ENCODE measurements at regions not wholly inside any gene's neighbourhood (a gene's known extent, or its start where the extent isn't known, plus 50 kb on each side); places are given as distances from the start of the nearest gene placed in this dataset.

GRCh38 chr4:20591571-20591970, 108.7 kb upstream of the PACRGL start:
- no peak for DNase-seq
- H3K9me3 ChIP-seq (ENCODE audit: control insufficient read depth, low read length, poor library complexity, severe bottlenecking): no peaks in the 10 kb centered on the region
- ATAC-seq: no peak
- Mint-ChIP-seq H3K27ac (no peak overlapping the region), H3K27me3 (no peaks in the 10 kb centered on the region), H3K36me3 (ENCODE audit: low read depth) (no peaks in the 10 kb centered on the region), H3K4me3 (no peak overlapping the region), H3K4me1 (no peaks in the 10 kb centered on the region)

DNA sequence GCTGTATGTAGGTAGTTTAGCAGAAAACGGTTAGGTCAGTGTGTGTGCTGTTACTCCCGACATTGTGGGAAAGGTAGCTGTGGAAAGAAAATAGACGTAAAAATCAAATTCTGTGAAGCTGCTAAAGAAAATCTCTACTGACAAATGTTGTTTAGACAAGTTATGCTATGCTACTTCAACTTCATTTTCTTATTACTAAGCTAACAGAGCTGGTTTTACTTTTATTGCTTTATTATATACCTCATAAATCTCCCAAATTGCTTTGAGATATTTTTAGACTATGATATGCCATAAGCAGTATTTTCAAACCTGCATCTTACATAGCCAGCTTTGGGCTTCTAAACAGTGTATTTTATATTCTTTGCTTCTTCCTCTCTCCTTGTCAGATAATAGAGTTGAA, 108.2 kb upstream of the PACRGL start:
- no peaks in the 10 kb centered on the region for H3K9me3 ChIP-seq (ENCODE audit: control insufficient read depth, low read length, poor library complexity, severe bottlenecking)
- no peak for DNase-seq
- Mint-ChIP-seq H3K4me3 (no peak overlapping the region), H3K27ac (no peak overlapping the region), H3K4me1 (no peaks in the 10 kb centered on the region), H3K27me3 (no peaks in the 10 kb centered on the region), H3K36me3 (ENCODE audit: low read depth) (no peaks in the 10 kb centered on the region)
- ATAC-seq: no peak

DNA sequence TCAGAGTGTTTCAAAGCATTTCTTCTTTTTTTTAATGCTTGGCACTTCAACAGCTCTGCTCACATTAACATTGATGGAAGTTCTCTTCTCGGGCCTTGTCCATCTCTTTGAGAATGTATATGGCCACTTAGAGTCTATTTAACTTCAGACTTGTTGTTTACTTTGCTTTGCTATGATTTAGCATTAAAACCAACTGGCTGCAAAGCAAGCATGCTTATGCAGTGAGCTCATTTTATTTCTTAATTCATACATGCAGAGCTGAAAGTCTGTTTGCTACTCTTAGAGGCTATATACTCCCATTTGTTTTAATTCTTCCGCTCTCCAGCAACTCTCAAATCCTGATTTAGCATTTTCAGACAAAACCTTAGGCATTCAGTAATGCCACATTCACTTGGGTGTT, 107.6 kb upstream of the PACRGL start:
- H3K9me3 ChIP-seq (ENCODE audit: control insufficient read depth, low read length, poor library complexity, severe bottlenecking): no peaks in the 10 kb centered on the region
- no peak overlapping the region for H3K4me3 Mint-ChIP-seq
- H3K27me3 Mint-ChIP-seq: no peaks in the 10 kb centered on the region
- no peak for ATAC-seq
- no peaks in the 10 kb centered on the region for H3K4me1 Mint-ChIP-seq
- no peak for DNase-seq
- H3K36me3 Mint-ChIP-seq (ENCODE audit: low read depth): no peaks in the 10 kb centered on the region
- H3K27ac Mint-ChIP-seq: no peak overlapping the region

DNA sequence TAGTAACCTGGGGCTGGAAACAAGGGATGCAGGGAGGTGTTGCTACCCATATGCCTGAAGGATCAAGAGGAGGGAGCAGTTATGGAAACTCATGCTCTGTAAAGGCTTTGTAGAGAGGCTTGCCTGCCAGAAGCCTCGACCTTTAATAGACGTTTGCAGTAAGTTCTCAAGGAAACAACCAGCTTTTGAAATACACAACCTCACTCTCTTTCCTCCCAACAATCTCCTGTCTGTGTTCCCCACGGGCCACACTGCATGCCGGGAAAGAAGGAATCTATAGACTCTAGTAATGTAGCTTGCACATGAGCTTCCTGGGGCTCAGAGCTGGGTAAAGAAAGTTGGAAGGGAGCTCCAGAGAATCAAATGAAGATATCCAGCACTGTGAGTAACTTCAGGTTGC, 101.6 kb upstream of the PACRGL start:
- ATAC-seq: no peak
- Mint-ChIP-seq H3K27ac (no peak overlapping the region), H3K36me3 (ENCODE audit: low read depth) (no peaks in the 10 kb centered on the region)

DNA sequence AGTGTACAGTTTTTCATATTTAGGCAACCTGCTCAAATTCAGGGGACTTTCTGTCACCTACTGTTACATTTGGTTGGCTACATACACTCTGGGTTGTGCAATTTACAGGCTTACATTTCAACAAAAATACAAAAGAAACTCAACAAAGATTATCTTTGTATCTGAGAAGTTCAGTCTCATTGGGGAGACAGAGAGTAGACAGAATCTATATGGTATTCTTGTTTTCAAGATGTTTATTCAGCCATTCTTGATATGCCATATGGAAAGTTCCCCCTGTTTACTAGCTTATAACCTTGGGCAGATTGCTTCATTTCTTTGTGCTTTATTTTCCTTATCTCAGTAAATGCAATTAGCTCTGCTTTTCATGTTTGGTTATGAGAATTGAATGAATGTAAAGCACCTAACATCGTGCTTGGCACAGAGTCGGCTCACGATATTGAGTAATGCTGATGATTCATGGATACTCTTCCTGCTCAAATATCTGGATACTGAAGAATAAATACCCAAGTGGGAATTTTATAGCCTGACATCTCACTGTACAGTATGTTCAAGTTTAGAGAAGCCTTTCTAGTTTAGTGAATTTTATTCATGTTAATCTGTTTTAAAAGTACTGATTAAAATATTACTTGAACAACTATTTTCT, 96.5 kb upstream of the PACRGL start:
- ATAC-seq (no peak), DNase-seq (no peak)
- H3K4me1 Mint-ChIP-seq: no peaks in the 10 kb centered on the region

More for the DNA sequence above, 101.6 kb upstream of the PACRGL start:
- H3K4me1 Mint-ChIP-seq: no peaks in the 10 kb centered on the region
- no peak overlapping the region for H3K4me3 Mint-ChIP-seq
- H3K9me3 ChIP-seq (ENCODE audit: control insufficient read depth, low read length, poor library complexity, severe bottlenecking): no peaks in the 10 kb centered on the region
- no peak for DNase-seq
- peaks cover 8% of the 10 kb centered on the region for H3K27me3 Mint-ChIP-seq

GRCh38 chr4:20612313-20612712, 87.9 kb upstream of the PACRGL start:
- Mint-ChIP-seq H3K4me1 (no peaks in the 10 kb centered on the region), H3K27me3 (peaks cover 7% of the 10 kb centered on the region), H3K4me3 (no peak overlapping the region), H3K27ac (no peak overlapping the region), H3K36me3 (ENCODE audit: low read depth) (no peaks in the 10 kb centered on the region)
- DNase-seq (no peak), ATAC-seq (no peak)
- H3K9me3 ChIP-seq (ENCODE audit: control insufficient read depth, low read length, poor library complexity, severe bottlenecking): no peaks in the 10 kb centered on the region

More for the DNA sequence above, 96.5 kb upstream of the PACRGL start:
- Mint-ChIP-seq H3K27me3 (no peaks in the 10 kb centered on the region), H3K4me3 (no peak overlapping the region), H3K36me3 (ENCODE audit: low read depth) (no peaks in the 10 kb centered on the region), H3K27ac (no peak overlapping the region)
- H3K9me3 ChIP-seq (ENCODE audit: control insufficient read depth, low read length, poor library complexity, severe bottlenecking): no peaks in the 10 kb centered on the region

DNA sequence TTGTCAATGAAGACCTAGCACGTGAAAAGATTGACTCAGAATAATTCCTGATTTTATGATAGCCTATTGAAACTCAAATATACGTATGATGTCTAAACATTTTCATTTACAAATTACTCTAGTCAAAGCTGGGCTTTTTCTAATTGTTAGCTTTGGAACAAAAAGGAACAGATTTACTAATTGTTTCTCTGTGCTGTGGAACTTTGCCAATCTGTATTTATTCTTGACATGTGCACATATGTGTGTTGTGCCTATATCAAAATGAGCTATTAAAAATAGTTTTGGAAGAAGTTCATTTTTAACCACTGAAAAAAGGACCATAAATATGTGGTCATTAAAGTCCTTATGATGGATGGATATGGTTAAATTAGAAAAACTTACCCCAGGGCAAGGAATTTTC, 85.4 kb upstream of the PACRGL start:
- no peak for ATAC-seq
- no peak overlapping the region for H3K27ac Mint-ChIP-seq
- H3K4me1 Mint-ChIP-seq: peaks cover 3% of the 10 kb centered on the region
- no peak overlapping the region for H3K4me3 Mint-ChIP-seq
- H3K27me3 Mint-ChIP-seq: peaks cover 19% of the 10 kb centered on the region
- no peaks in the 10 kb centered on the region for H3K36me3 Mint-ChIP-seq (ENCODE audit: low read depth)
- H3K9me3 ChIP-seq (ENCODE audit: control insufficient read depth, low read length, poor library complexity, severe bottlenecking): no peaks in the 10 kb centered on the region
- no peak for DNase-seq

GRCh38 chr4:20615486-20616260, 84.6 kb upstream of the PACRGL start:
- no peaks in the 10 kb centered on the region for H3K9me3 ChIP-seq (ENCODE audit: control insufficient read depth, low read length, poor library complexity, severe bottlenecking)
- DNase-seq (no peak), ATAC-seq (no peak)
- Mint-ChIP-seq H3K4me3 (no peak overlapping the region), H3K27ac (no peak overlapping the region), H3K36me3 (ENCODE audit: low read depth) (no peaks in the 10 kb centered on the region), H3K4me1 (peaks cover 3% of the 10 kb centered on the region), H3K27me3 (peaks cover 19% of the 10 kb centered on the region)

GRCh38 chr4:20616313-20616712, 83.9 kb upstream of the PACRGL start:
- no peak overlapping the region for H3K4me3 Mint-ChIP-seq
- H3K36me3 Mint-ChIP-seq (ENCODE audit: low read depth): no peaks in the 10 kb centered on the region
- no peak for ATAC-seq
- H3K4me1 Mint-ChIP-seq: peaks cover 3% of the 10 kb centered on the region
- no peak for DNase-seq
- no peaks in the 10 kb centered on the region for H3K9me3 ChIP-seq (ENCODE audit: control insufficient read depth, low read length, poor library complexity, severe bottlenecking)
- no peak overlapping the region for H3K27ac Mint-ChIP-seq
- H3K27me3 Mint-ChIP-seq: peaks cover 19% of the 10 kb centered on the region

DNA sequence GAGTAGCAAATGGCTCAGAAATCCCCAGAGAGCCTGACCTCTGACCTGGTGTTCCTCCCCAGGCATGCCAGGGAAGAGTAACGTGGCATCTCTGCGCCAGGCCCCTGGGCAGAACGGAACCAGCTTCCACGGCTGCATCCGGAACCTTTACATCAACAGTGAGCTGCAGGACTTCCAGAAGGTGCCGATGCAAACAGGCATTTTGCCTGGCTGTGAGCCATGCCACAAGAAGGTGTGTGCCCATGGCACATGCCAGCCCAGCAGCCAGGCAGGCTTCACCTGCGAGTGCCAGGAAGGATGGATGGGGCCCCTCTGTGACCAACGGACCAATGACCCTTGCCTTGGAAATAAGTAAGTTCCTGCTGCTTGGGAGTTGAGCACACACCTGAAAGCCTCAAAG, 83.4 kb upstream of the PACRGL start:
- ATAC-seq: no peak
- Mint-ChIP-seq H3K36me3 (ENCODE audit: low read depth) (no peaks in the 10 kb centered on the region), H3K4me3 (no peak overlapping the region), H3K27ac (no peak overlapping the region), H3K4me1 (peaks cover 3% of the 10 kb centered on the region), H3K27me3 (peaks cover 19% of the 10 kb centered on the region)
- H3K9me3 ChIP-seq (ENCODE audit: control insufficient read depth, low read length, poor library complexity, severe bottlenecking): no peaks in the 10 kb centered on the region
- no peak for DNase-seq

DNA sequence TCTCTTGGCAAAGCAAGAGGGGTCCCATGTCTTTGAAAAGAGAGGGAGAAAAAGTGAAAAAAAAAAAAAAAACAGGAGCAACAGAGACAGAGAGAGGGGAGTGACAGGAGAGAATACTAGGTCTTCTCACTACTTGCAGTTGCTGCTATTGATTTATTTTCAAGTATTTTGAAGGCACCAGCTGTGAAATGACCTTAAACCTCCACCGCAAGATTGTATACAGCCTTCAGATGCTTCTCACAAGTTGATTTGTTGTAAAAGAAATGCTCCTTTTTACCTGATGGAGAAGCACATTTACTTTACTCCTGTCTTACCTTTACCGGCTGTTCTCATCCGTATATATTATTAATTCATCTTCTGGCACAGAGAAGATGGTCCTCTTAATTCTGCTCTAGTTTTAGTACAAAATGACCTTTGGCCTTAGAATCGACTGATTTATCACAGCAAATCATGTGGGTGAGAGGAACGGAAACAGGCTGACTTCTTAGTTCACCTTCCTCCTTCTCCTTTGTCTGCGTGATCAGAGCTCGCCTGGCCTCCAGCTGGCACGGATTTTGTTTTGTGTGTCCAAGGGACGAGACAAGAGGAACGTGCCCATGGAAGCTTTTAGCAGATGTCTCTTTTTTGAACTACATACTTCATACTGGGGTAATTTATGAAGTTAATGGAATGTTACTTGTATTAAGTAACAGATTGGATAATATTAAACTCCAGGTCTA, 82.4 kb upstream of the PACRGL start:
- H3K27me3 Mint-ChIP-seq: peaks cover 19% of the 10 kb centered on the region
- H3K36me3 Mint-ChIP-seq (ENCODE audit: low read depth): peaks cover 2% of the 10 kb centered on the region
- DNase-seq (no peak), ATAC-seq (no peak)
- no peaks in the 10 kb centered on the region for H3K9me3 ChIP-seq (ENCODE audit: control insufficient read depth, low read length, poor library complexity, severe bottlenecking)
- H3K27ac Mint-ChIP-seq: no peak overlapping the region
- H3K4me3 Mint-ChIP-seq: no peak overlapping the region
- H3K4me1 Mint-ChIP-seq: peaks cover 3% of the 10 kb centered on the region

DNA sequence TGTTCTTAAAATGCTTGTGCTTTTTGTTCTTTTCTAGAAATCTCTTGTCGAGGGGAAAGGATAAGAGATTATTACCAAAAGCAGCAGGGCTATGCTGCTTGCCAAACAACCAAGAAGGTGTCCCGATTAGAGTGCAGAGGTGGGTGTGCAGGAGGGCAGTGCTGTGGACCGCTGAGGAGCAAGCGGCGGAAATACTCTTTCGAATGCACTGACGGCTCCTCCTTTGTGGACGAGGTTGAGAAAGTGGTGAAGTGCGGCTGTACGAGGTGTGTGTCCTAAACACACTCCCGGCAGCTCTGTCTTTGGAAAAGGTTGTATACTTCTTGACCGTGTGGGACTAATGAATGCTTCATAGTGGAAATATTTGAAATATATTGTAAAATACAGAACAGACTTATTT, 81.5 kb upstream of the PACRGL start:
- H3K27ac Mint-ChIP-seq: no peak overlapping the region
- peaks cover 5% of the 10 kb centered on the region for H3K4me1 Mint-ChIP-seq
- no peaks in the 10 kb centered on the region for H3K9me3 ChIP-seq (ENCODE audit: control insufficient read depth, low read length, poor library complexity, severe bottlenecking)
- DNase-seq (no peak), ATAC-seq (no peak)
- peaks cover 25% of the 10 kb centered on the region for H3K27me3 Mint-ChIP-seq
- H3K36me3 Mint-ChIP-seq (ENCODE audit: low read depth): peaks cover 2% of the 10 kb centered on the region
- H3K4me3 Mint-ChIP-seq: no peak overlapping the region

DNA sequence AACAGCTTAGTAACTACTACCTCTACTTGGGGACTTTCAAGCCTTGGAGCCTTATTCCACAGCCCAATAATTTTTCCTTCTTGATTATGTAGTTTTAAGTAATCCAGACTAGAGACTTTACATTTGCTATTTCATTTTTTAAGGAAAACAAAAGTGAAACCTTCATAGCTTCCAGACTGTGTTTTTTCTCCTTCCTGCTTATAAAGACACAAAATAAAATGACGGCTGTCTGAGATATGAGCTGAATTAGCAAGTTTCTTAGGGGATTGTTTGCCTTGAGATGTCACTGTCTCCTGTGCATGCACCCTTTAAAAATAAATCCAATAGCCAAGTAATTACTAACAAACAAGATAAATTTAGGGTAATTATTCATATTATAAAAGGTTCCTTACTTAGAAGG, 78.8 kb upstream of the PACRGL start:
- Mint-ChIP-seq H3K27me3 (peaks cover 29% of the 10 kb centered on the region), H3K4me1 (peaks cover 7% of the 10 kb centered on the region), H3K4me3 (peak overlapping the region; percentile 52), H3K27ac (no peak overlapping the region), H3K36me3 (ENCODE audit: low read depth) (peaks cover 2% of the 10 kb centered on the region)
- H3K9me3 ChIP-seq (ENCODE audit: control insufficient read depth, low read length, poor library complexity, severe bottlenecking): no peaks in the 10 kb centered on the region
- ATAC-seq (no peak), DNase-seq (no peak)
